A673 (cell line): ENCODE measurements at regions not wholly inside any gene's neighbourhood (a gene's known extent, or its start where the extent isn't known, plus 50 kb on each side); places are given as distances from the start of the nearest gene placed in this dataset.

Experiments used
- BruUV-seq: library from RNA; stranded (reverse); fragments of 400-500 nt; replicated peaks from 2 replicates; lab custom pipeline; 2021; lab: Mats Ljungman, UMichigan
- CTCF ChIA-PET: fragments of 300-600 bp; sonication (Branson Sonifier 250); formaldehyde crosslinking; loops from one replicate; lab custom pipeline; 2022; ENCODE audit warnings: antibody characterized with exemption; lab: Charles Lee
- POLR2A ChIA-PET: fragments of 300-600 bp; sonication (Branson Sonifier 250); formaldehyde crosslinking; loops from one replicate; lab custom pipeline; 2022; ENCODE audit warnings: antibody characterized with exemption; ENCODE audit not compliant: low non-redundant PET; lab: Charles Lee
- DNase-seq: peaks from one replicate; pipeline ENCODE4 v3.0.0-alpha.2; 2015; ENCODE audit warnings: low spot score
- H3K27ac ChIP-seq: fragments of 200-600 bp; sonication (generic); 2 replicates; pipeline ENCODE4 v1.5.1; 2016; ENCODE audit warnings: mixed run types, low read depth, mild to moderate bottlenecking, mixed read lengths, antibody characterized with exemption, low read length; ENCODE audit not compliant: poor library complexity, severe bottlenecking
- H3K27me3 ChIP-seq: fragments of 200-600 bp; sonication (generic); replicated peaks from 2 replicates; pipeline ENCODE4 v1.6.1; 2017; ENCODE audit warnings: mixed run types, low read depth, mild to moderate bottlenecking, mixed read lengths, antibody characterized with exemption, low read length; ENCODE audit not compliant: insufficient read depth, poor library complexity
- H3K36me3 ChIP-seq: fragments of 200-600 bp; sonication (generic); 2 replicates; pipeline ENCODE4 v1.6.1; 2016; ENCODE audit warnings: mixed run types, mild to moderate bottlenecking, mixed read lengths, antibody characterized with exemption, low read length; ENCODE audit not compliant: insufficient read depth, poor library complexity, severe bottlenecking
- H3K4me1 ChIP-seq: fragments of 200-600 bp; sonication (generic); 2 replicates; pipeline ENCODE4 v1.6.1; 2017; ENCODE audit warnings: mixed run types, mild to moderate bottlenecking, mixed read lengths, antibody characterized with exemption, low read length; ENCODE audit not compliant: insufficient read depth, poor library complexity, severe bottlenecking
- H3K4me3 ChIP-seq: fragments of 200-600 bp; sonication (generic); 2 replicates; pipeline ENCODE4 v1.5.1; 2016; ENCODE audit warnings: low read depth, mixed run types, mild to moderate bottlenecking, mixed read lengths, low read length; ENCODE audit not compliant: poor library complexity, severe bottlenecking
- H3K9me3 ChIP-seq: fragments of 200-600 bp; sonication (generic); 2 replicates; pipeline ENCODE4 v1.6.1; 2016; ENCODE audit warnings: mixed run types, low read depth, mild to moderate bottlenecking, mixed read lengths, antibody characterized with exemption, low read length; ENCODE audit not compliant: poor library complexity, severe bottlenecking
- EZH2 ChIP-seq: fragments of 200-600 bp; sonication (generic); IDR thresholded peaks from 2 replicates; pipeline ENCODE4 v1.6.1; 2017; ENCODE audit warnings: borderline replicate concordance, low read depth, mild to moderate bottlenecking, mixed read lengths, antibody characterized with exemption, low read length; ENCODE audit not compliant: poor library complexity, severe bottlenecking
- intact Hi-C: fragments of 100-400 bp; cut with micrococcal nuclease; formaldehyde crosslinking; loops from one replicate; pipeline ENCODE4 v1.10.0; 2022; ENCODE audit not compliant: unreplicated experiment
- TF ChIP-seq, protein P1 (sequence below): fragments of 300-800, 200-600 bp; sonication (generic); conservative IDR thresholded peaks from 2 replicates; pipeline ENCODE4 v1.5.1; 2017; ENCODE audit warnings: low read depth, mild to moderate bottlenecking, antibody characterized with exemption, low read length, moderate library complexity, mixed read lengths

DNA sequence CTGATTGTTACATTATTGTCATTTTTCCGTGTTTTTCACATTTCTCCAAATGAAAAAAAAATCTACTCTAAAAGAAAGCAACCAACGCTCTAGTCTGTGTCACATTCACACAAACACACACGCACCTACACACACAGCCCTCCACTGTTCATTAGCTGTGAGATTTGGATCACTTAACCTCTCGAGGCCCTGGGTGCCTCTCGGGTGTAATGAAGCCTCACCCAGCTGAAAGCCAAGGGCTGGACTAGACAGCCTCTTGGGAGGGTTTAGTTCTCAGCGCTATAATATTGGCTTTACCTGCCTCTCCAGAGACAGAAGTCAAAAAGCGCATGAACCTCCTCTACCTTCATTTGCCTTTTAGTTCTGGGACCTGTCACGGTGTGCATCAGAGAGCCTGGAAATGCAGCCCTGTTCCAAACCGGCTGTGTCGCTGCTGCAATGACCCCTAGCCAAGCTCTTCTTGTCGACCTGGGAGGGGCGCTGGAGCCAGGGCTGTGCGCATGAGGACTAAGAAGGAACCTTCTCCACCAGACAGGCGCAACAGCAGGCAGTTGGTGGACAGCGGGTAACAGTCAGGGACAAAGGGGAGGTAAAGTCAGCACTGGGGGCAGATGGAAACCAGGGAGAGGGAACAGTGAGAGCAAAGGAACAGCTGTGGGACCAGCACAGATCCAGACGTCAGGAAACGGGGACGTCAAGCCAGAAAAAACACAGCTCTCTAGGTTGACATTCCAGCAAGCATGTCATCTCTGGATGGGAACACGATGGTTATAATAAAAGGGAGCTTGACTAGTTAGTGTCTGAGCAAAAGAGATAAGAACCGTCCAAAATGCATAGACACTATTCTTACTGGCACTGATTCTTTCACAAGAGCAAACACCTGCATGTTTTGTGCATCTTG is 375.9 kb downstream of the EFNB2 start:
- Histone ChIP-seq H3K27me3 (no peaks in the 10 kb centered on the region), H3K36me3 (no peaks in the 10 kb centered on the region), H3K4me3 (no peak overlapping the region), H3K27ac (no peak overlapping the region), H3K4me1 (no peaks in the 10 kb centered on the region), H3K9me3 (no peaks in the 10 kb centered on the region)
- DNase-seq = no peak
- POLR2A ChIA-PET = no interaction called here
- intact Hi-C loops = no loop called here
- CTCF ChIA-PET = no interaction called here
- BruUV-seq = no TSS peak
- TF ChIP-seq EZH2 = no peak
- TF ChIP-seq, protein P1, sequence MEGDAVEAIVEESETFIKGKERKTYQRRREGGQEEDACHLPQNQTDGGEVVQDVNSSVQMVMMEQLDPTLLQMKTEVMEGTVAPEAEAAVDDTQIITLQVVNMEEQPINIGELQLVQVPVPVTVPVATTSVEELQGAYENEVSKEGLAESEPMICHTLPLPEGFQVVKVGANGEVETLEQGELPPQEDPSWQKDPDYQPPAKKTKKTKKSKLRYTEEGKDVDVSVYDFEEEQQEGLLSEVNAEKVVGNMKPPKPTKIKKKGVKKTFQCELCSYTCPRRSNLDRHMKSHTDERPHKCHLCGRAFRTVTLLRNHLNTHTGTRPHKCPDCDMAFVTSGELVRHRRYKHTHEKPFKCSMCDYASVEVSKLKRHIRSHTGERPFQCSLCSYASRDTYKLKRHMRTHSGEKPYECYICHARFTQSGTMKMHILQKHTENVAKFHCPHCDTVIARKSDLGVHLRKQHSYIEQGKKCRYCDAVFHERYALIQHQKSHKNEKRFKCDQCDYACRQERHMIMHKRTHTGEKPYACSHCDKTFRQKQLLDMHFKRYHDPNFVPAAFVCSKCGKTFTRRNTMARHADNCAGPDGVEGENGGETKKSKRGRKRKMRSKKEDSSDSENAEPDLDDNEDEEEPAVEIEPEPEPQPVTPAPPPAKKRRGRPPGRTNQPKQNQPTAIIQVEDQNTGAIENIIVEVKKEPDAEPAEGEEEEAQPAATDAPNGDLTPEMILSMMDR = no peak

DNA sequence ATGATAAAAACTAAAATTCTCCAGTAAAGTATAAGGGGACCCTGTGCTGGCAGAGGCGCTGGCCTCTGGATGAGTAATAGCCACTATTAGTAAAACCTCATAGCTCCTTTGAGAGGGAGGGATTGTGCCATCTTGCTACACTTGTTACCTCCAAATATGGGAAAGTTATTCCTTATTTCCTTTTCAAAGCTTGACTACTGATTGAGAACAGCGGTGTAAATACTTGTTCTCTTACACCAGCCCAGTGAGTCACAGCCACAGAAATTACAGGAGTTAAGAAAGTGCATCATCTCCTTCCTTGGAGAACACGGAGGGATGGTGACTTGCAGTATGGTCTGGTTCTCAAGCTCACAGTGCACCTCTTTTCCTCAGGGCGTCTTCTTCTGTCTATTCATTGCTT is 379.0 kb downstream of the EFNB2 start:
- no peak overlapping the region for H3K4me3 ChIP-seq
- ChIA-PET POLR2A (no interaction called here), CTCF (no interaction called here)
- H3K27me3 ChIP-seq = no peaks in the 10 kb centered on the region
- no peak for DNase-seq
- no peaks in the 10 kb centered on the region for H3K9me3 ChIP-seq
- H3K36me3 ChIP-seq = no peaks in the 10 kb centered on the region
- no peak overlapping the region for H3K27ac ChIP-seq
- intact Hi-C loops = no loop called here
- no TSS peak for BruUV-seq
- TF ChIP-seq, protein P1 = no peak
- TF ChIP-seq EZH2 = no peak
- no peaks in the 10 kb centered on the region for H3K4me1 ChIP-seq

DNA sequence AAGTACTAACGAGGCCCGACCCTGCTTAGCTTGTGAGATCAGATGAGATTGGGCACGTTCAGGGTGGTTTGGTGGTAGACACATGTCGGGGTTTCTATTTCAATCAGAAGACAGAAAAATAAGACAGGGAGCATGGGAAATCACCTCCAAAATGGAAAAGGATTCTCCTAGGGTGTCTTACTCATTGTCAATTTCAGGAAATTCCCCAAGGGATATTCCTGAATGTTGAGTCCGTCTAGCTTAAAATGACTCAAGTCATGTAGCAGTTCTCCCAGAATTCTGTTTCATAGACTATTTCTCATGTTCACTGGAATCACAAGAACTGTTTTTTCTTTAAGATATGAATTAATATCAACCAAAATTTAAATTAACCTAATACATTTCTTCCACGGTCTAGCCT is 380.1 kb downstream of the EFNB2 start:
- Histone ChIP-seq H3K9me3 (no peaks in the 10 kb centered on the region), H3K27me3 (no peaks in the 10 kb centered on the region), H3K4me3 (no peak overlapping the region), H3K4me1 (no peaks in the 10 kb centered on the region), H3K36me3 (no peaks in the 10 kb centered on the region), H3K27ac (no peak overlapping the region)
- no TSS peak for BruUV-seq
- CTCF ChIA-PET = no interaction called here
- TF ChIP-seq, protein P1 = no peak
- no peak for TF ChIP-seq EZH2
- POLR2A ChIA-PET = no interaction called here
- no peak for DNase-seq
- intact Hi-C loops = no loop called here
